ENCODE measurements at regions not wholly inside any gene's neighbourhood (a gene's known extent, or its start where the extent isn't known, plus 50 kb on each side); places are given as distances from the start of the nearest gene placed in this dataset.

DNA sequence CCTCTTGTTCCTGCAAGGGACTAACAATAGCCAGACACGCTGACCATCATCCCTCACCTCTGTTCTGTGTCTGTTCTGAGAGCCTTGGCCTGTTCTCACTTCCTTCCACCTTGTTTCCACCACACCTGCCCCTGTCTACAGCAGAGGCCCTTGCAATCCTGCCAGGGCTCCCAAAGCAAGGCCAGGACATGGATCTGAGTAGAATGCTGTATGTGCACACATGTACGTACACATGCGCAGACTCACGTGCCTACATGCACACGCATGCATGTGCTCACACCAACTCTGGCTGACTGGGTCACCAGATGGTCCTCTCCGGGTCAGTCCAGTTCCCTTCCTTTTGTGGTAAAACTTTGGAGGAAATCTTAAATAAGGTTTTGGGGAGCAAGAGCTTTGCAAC lies 133.0 kb upstream of the C14orf180 start:
- intact Hi-C loops (cut with DNase I; ENCODE audit: low total_unique reads), result no loop called here
- DNase-seq, result no peak
- no peaks in the 10 kb centered on the region for H3K4me1 ChIP-seq
- peaks cover 32% of the 10 kb centered on the region for H3K27me3 ChIP-seq
- H3K4me3 ChIP-seq, result no peak overlapping the region
- no peak for TF ChIP-seq POLR2AphosphoS5 (IDR thresholded peaks at IDR 0.05)
- no peak for TF ChIP-seq CTCF (IDR thresholded peaks at IDR 0.05)
- TF ChIP-seq POLR2A (IDR thresholded peaks at IDR 0.05), result no peak
- TF ChIP-seq EP300 (IDR thresholded peaks at IDR 0.05; ENCODE audit: low read depth), result no peak
- no peaks in the 10 kb centered on the region for H3K36me3 ChIP-seq
- WGBS, 2 donors (ENCODE audit: low coverage in 1 of 2), result 83 to 86% methylated on average over 2 to 6 of the region's 6 CpGs
- peaks cover 3 to 7% of the 10 kb centered on the region in 2 donors for H3K9me3 ChIP-seq
- in situ Hi-C loops (cut with MboI; ENCODE audit: low pct_ligation_motif_present in 1 of 4, low pct_unique_long_range_greater_than_20kb in 1 of 4, low sequenced_read_pairs in 3 of 4), result no loop called here
- no peak overlapping the region for H3K27ac ChIP-seq

DNA sequence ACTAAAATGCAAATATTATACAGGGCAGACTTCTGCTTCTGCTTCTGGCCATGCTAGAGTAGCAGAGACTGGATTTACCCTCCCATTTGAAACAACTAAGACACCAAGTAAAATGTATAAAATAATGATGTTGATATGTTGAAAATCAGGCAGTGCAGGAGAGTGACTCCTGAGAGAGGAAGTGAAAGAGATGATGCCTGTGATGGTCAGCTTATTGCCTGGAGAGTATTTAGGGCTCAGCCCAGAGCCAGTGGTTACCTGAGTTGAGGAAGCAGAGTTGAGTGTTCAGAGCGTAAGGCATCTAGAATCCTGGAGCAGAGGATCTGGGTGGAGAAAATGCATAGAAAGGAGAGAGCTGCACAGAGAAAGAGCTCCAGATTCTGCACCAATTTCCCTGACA lies 131.8 kb upstream of the C14orf180 start:
- in situ Hi-C loops (cut with MboI; ENCODE audit: low pct_ligation_motif_present in 1 of 4, low pct_unique_long_range_greater_than_20kb in 1 of 4, low sequenced_read_pairs in 3 of 4), result no loop called here

GRCh38 chr14:104448321-104448720 lies 131.2 kb upstream of the C14orf180 start:
- H3K9me3 ChIP-seq, result peaks cover 3 to 7% of the 10 kb centered on the region in 2 donors
- no peak overlapping the region for H3K4me3 ChIP-seq
- no peaks in the 10 kb centered on the region for H3K4me1 ChIP-seq
- peaks cover 42% of the 10 kb centered on the region for H3K27me3 ChIP-seq
- WGBS, 2 donors (ENCODE audit: low coverage in 1 of 2), result 69 to 77% methylated on average over 2 of the region's 2 CpGs
- no peaks in the 10 kb centered on the region for H3K36me3 ChIP-seq
- DNase-seq, result no peak
- no peak overlapping the region for H3K27ac ChIP-seq
- intact Hi-C loops (cut with DNase I; ENCODE audit: low total_unique reads) (no loop called here), in situ Hi-C loops (cut with MboI; ENCODE audit: low pct_ligation_motif_present in 1 of 4, low pct_unique_long_range_greater_than_20kb in 1 of 4, low sequenced_read_pairs in 3 of 4) (no loop called here)
- TF ChIP-seq POLR2AphosphoS5 (IDR thresholded peaks at IDR 0.05) (no peak), EP300 (IDR thresholded peaks at IDR 0.05; ENCODE audit: low read depth) (no peak), CTCF (IDR thresholded peaks at IDR 0.05) (no peak), POLR2A (IDR thresholded peaks at IDR 0.05) (no peak)

More for the DNA sequence above, 131.8 kb upstream of the C14orf180 start:
- Histone ChIP-seq H3K9me3 (peaks cover 3 to 7% of the 10 kb centered on the region in 2 donors), H3K27me3 (peaks cover 36% of the 10 kb centered on the region), H3K4me3 (no peak overlapping the region), H3K4me1 (no peaks in the 10 kb centered on the region), H3K27ac (no peak overlapping the region), H3K36me3 (no peaks in the 10 kb centered on the region)
- 75 to 88% methylated on average over 1 of the region's 1 CpG for WGBS, 2 donors (ENCODE audit: low coverage in 1 of 2)
- TF ChIP-seq POLR2A (IDR thresholded peaks at IDR 0.05) (no peak), POLR2AphosphoS5 (IDR thresholded peaks at IDR 0.05) (no peak), CTCF (IDR thresholded peaks at IDR 0.05) (no peak), EP300 (IDR thresholded peaks at IDR 0.05; ENCODE audit: low read depth) (no peak)
- intact Hi-C loops (cut with DNase I; ENCODE audit: low total_unique reads), result no loop called here
- DNase-seq, result no peak

DNA sequence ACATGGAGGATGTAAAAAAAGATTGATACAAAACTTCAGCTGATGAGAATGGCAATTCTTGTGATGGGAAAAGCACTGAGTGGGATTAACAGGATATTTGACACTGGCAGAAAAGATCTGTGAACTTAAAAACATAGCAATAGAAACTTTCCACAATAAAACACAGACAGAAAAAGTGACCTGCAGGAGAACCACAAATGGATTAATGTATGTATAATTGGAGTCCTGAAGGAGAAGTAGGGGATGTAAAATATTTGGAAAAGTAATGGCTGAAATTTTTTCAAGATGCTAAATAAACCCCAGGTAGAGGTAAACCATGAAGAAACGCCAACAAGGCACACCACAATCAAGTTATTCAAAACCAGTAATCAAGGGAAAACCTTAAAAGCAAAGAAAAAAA lies 130.8 kb upstream of the C14orf180 start:
- TF ChIP-seq POLR2AphosphoS5 (IDR thresholded peaks at IDR 0.05) (no peak), POLR2A (IDR thresholded peaks at IDR 0.05) (no peak), EP300 (IDR thresholded peaks at IDR 0.05; ENCODE audit: low read depth) (no peak), CTCF (IDR thresholded peaks at IDR 0.05) (no peak)
- 78 to 100% methylated on average over 1 of the region's 1 CpG for WGBS, 2 donors (ENCODE audit: low coverage in 1 of 2)
- no peaks in the 10 kb centered on the region for H3K4me1 ChIP-seq
- H3K27me3 ChIP-seq, result peaks cover 46% of the 10 kb centered on the region
- H3K27ac ChIP-seq, result no peak overlapping the region
- in situ Hi-C loops (cut with MboI; ENCODE audit: low pct_ligation_motif_present in 1 of 4, low pct_unique_long_range_greater_than_20kb in 1 of 4, low sequenced_read_pairs in 3 of 4), result no loop called here
- no peak for DNase-seq
- intact Hi-C loops (cut with DNase I; ENCODE audit: low total_unique reads), result no loop called here
- H3K9me3 ChIP-seq, result peaks cover 3 to 7% of the 10 kb centered on the region in 2 donors
- H3K36me3 ChIP-seq, result no peaks in the 10 kb centered on the region
- H3K4me3 ChIP-seq, result no peak overlapping the region
